Keratinocyte (primary cell): ENCODE measurements at regions not wholly inside any gene's neighbourhood (a gene's known extent, or its start where the extent isn't known, plus 50 kb on each side); places are given as distances from the start of the nearest gene placed in this dataset.

Experiments
- DNase-seq: peaks from one replicate; pipeline ENCODE4 v3.0.0-alpha.2; 2011; ENCODE audit warnings: low read depth, missing footprints, low spot score
- FAIRE-seq: peaks from 2 replicates; lab custom pipeline; 2011; peaks lifted over from hg19 to GRCh38; lab: Jason Lieb, UNC
- H2AFZ ChIP-seq: 2 replicates; pipeline ENCODE4 v1.6.0; 2012; ENCODE audit warnings: low read length, control low read depth, inconsistent platforms; ENCODE audit not compliant: control insufficient read depth
- H3K27ac ChIP-seq: 2 replicates; pipeline ENCODE4 v1.5.1; 2011; ENCODE audit warnings: low read length; ENCODE audit not compliant: control insufficient read depth, insufficient read depth
- H3K27me3 ChIP-seq: 3 replicates; pipeline ENCODE4 v1.6.0; 2011; ENCODE audit warnings: low read length; ENCODE audit not compliant: control insufficient read depth, insufficient read depth; ENCODE audit errors: extremely low read depth
- H3K36me3 ChIP-seq, 2 experiments: 2 replicates in 1 of 2; 3 replicates in 1 of 2; pipeline ENCODE4 v1.5.1; 2011; ENCODE audit warnings: low read length in 2 of 2, mild to moderate bottlenecking in 1 of 2; ENCODE audit not compliant: control insufficient read depth in 2 of 2, insufficient read depth in 2 of 2; ENCODE audit errors: extremely low read depth in 1 of 2
- H3K4me1 ChIP-seq: 3 replicates; pipeline ENCODE4 v1.5.1; 2011; ENCODE audit warnings: low read length; ENCODE audit not compliant: control insufficient read depth, insufficient read depth; ENCODE audit errors: extremely low read depth
- H3K4me2 ChIP-seq: 3 replicates; pipeline ENCODE4 v1.6.0; 2011; ENCODE audit warnings: low read depth, low read length; ENCODE audit not compliant: control insufficient read depth, insufficient read depth; ENCODE audit errors: extremely low read depth
- H3K4me3 ChIP-seq, 3 experiments: fragments of 200-600 bp in 1 of 3; sonication (generic) in 1 of 3; 2 replicates in 2 of 3; 3 replicates in 1 of 3; pipeline ENCODE4 v1.5.1; 2011 to 2016; ENCODE audit warnings: low read length in 3 of 3, mild to moderate bottlenecking in 3 of 3, control low read depth in 2 of 3, inconsistent platforms in 1 of 3, low read depth in 1 of 3, mixed read lengths in 1 of 3, mixed run types in 1 of 3, moderate library complexity in 1 of 3; ENCODE audit not compliant: control insufficient read depth in 2 of 3, insufficient read depth in 2 of 3; ENCODE audit errors: extremely low read depth in 1 of 3
- H3K79me2 ChIP-seq: 2 replicates; pipeline ENCODE4 v1.6.0; 2012; ENCODE audit warnings: low read length; ENCODE audit not compliant: control insufficient read depth, insufficient read depth
- H3K9ac ChIP-seq: 3 replicates; pipeline ENCODE4 v1.6.0; 2011; ENCODE audit warnings: low read length; ENCODE audit not compliant: control insufficient read depth, insufficient read depth; ENCODE audit errors: extremely low read depth
- H3K9me1 ChIP-seq: 3 replicates; pipeline ENCODE4 v1.6.0; 2011; ENCODE audit warnings: low read length; ENCODE audit not compliant: control insufficient read depth, insufficient read depth; ENCODE audit errors: extremely low read depth
- H3K9me3 ChIP-seq: 2 replicates; pipeline ENCODE4 v1.5.1; 2012; ENCODE audit warnings: low read depth, low read length; ENCODE audit not compliant: control insufficient read depth
- H4K20me1 ChIP-seq: 3 replicates; pipeline ENCODE4 v1.6.0; 2011; ENCODE audit warnings: low read length; ENCODE audit not compliant: control insufficient read depth, insufficient read depth; ENCODE audit errors: extremely low read depth
- EZH2 ChIP-seq: IDR thresholded peaks from one replicate; pipeline ENCODE4 v1.6.1; 2012; ENCODE audit warnings: inconsistent platforms, mild to moderate bottlenecking, low read length, moderate library complexity
- dilution Hi-C: fragments of 300-500 bp; cut with MboI; formaldehyde crosslinking; loops from one replicate; pipeline ENCODE4 v1.7.0; 2020; ENCODE audit warnings: low sequenced_read_pairs; ENCODE audit not compliant: extremely low pct_ligation_motif_present
- TF ChIP-seq, protein P1 (sequence below), 3 experiments: IDR thresholded peaks in 1 of 3; conservative IDR thresholded peaks in 1 of 3; optimal IDR thresholded peaks in 1 of 3; 2 replicates in 2 of 3; 3 replicates in 1 of 3; pipeline versions ENCODE3 to v1.5.1; 2011; ENCODE audit warnings: low read length in 3 of 3, mild to moderate bottlenecking in 3 of 3, moderate library complexity in 2 of 3, control low read depth in 1 of 3, inconsistent platforms in 1 of 3; ENCODE audit not compliant: insufficient read depth in 2 of 3; ENCODE audit errors: extremely low read depth in 1 of 3

DNA sequence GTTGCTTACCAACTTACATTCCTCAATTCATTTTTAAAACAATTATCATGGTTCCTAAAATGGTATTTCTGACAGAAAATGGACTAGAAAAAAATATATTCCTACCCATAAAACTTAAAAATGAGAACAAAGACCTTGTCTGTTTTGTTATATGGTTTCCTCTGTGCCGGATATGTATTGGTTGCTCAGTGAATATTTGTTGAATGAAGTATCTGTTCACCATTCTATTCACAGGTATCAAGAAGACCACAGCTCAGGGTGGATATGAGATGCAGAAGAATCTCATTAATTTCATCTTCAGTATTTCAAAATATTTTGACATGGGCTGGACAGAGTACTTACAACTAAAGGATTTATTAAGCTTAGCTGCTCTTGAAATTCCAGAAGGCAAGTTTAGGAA lies 58.1 kb downstream of the TUSC7 start:
- no peak for TF ChIP-seq EZH2
- TF ChIP-seq, protein P1, sequence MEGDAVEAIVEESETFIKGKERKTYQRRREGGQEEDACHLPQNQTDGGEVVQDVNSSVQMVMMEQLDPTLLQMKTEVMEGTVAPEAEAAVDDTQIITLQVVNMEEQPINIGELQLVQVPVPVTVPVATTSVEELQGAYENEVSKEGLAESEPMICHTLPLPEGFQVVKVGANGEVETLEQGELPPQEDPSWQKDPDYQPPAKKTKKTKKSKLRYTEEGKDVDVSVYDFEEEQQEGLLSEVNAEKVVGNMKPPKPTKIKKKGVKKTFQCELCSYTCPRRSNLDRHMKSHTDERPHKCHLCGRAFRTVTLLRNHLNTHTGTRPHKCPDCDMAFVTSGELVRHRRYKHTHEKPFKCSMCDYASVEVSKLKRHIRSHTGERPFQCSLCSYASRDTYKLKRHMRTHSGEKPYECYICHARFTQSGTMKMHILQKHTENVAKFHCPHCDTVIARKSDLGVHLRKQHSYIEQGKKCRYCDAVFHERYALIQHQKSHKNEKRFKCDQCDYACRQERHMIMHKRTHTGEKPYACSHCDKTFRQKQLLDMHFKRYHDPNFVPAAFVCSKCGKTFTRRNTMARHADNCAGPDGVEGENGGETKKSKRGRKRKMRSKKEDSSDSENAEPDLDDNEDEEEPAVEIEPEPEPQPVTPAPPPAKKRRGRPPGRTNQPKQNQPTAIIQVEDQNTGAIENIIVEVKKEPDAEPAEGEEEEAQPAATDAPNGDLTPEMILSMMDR (optimal IDR thresholded peaks at IDR 0.05 in 1 of 3, IDR thresholded peaks at IDR 0.05 in 1 of 3, conservative IDR thresholded peaks at IDR 0.05 in 1 of 3; ENCODE audit: extremely low read depth in 1 of 3, insufficient read depth in 2 of 3, low read length in 3 of 3) = no peak
- H3K36me3 ChIP-seq = no peaks in the 10 kb centered on the region
- no peak overlapping the region for H3K27ac ChIP-seq
- no peaks in the 10 kb centered on the region for H3K27me3 ChIP-seq
- no peak overlapping the region for H3K9ac ChIP-seq
- no peaks in the 10 kb centered on the region for H4K20me1 ChIP-seq
- no peak overlapping the region for H3K4me2 ChIP-seq
- no peak overlapping the region for H3K4me3 ChIP-seq
- no peak for FAIRE-seq
- H2AFZ ChIP-seq = no peak overlapping the region
- H3K4me1 ChIP-seq = no peaks in the 10 kb centered on the region
- no peaks in the 10 kb centered on the region for H3K9me1 ChIP-seq
- H3K79me2 ChIP-seq = no peaks in the 10 kb centered on the region
- DNase-seq = no peak
- no peaks in the 10 kb centered on the region for H3K9me3 ChIP-seq
- dilution Hi-C loops = no loop called here

DNA sequence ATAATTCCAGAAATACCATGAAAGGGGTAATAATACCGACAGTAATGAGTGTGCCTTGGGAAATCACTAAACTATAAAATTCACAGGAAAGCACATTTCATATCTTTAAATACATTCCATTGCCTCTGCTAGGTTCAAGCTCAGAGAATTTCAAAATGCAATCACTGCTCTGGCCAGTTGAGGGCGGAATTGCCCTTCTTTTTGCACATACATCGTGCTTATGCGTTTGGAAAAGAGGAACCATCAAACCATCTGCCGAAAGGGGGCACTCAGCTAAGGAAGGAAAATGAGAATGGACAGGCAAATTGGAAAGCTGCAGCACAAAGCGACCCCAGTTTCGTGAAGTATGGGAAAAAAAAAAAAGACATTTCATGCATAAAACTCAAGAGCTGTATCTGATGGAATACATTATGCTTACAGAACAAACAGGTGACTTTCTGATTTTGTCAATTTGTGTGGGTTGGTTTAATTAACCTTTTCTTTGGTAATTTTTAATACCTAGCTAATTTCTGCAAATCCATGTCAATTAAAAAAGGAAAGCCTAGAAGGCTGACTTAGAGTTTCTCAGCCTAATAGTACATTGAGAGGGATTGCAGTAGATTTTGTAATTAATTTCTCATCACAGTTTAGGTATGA lies 61.4 kb downstream of the TUSC7 start:
- H3K9me1 ChIP-seq = no peaks in the 10 kb centered on the region
- H3K4me3 ChIP-seq = no peak overlapping the region
- no peaks in the 10 kb centered on the region for H4K20me1 ChIP-seq
- H3K79me2 ChIP-seq = no peaks in the 10 kb centered on the region
- TF ChIP-seq, protein P1 (optimal IDR thresholded peaks at IDR 0.05 in 1 of 3, IDR thresholded peaks at IDR 0.05 in 1 of 3, conservative IDR thresholded peaks at IDR 0.05 in 1 of 3; ENCODE audit: extremely low read depth in 1 of 3, insufficient read depth in 2 of 3, low read length in 3 of 3) = peak; percentile 86 to 97 (median 94)
- TF ChIP-seq EZH2 = no peak
- H2AFZ ChIP-seq = no peak overlapping the region
- no peaks in the 10 kb centered on the region for H3K36me3 ChIP-seq
- dilution Hi-C loops = no loop called here
- H3K27me3 ChIP-seq = no peaks in the 10 kb centered on the region
- no peak for DNase-seq
- H3K9ac ChIP-seq = no peak overlapping the region
- no peak overlapping the region for H3K4me2 ChIP-seq
- no peak overlapping the region for H3K27ac ChIP-seq
- H3K4me1 ChIP-seq = no peaks in the 10 kb centered on the region
- H3K9me3 ChIP-seq = no peaks in the 10 kb centered on the region
- FAIRE-seq = peak; percentile 79
